Tibial nerve (tissue), 4 donors: ENCODE measurements at regions not wholly inside any gene's neighbourhood (a gene's known extent, or its start where the extent isn't known, plus 50 kb on each side); places are given as distances from the start of the nearest gene placed in this dataset.

Source experiments
- EP300 ChIP-seq, 2 donors: sonication (generic); formaldehyde crosslinking; IDR thresholded peaks; one replicate each; pipeline ENCODE4 v1.6.1; 2017; ENCODE audit warnings: antibody characterized with exemption in 2 of 2, mild to moderate bottlenecking in 1 of 2
- POLR2A ChIP-seq, 2 donors: fragments of 450-650 bp; IDR thresholded peaks; one replicate each; pipeline ENCODE4 v1.6.1; 2017; ENCODE audit warnings: antibody characterized with exemption in 2 of 2, mild to moderate bottlenecking in 2 of 2, moderate library complexity in 2 of 2
- TF ChIP-seq, protein P1 (sequence below), 5 experiments: fragments of 200-600 bp in 3 of 5; fragments of 450-650 bp in 2 of 5; sonication (generic) in 3 of 5; IDR thresholded peaks; one replicate each; pipeline ENCODE4 v1.5.1; 2016 to 2019; ENCODE audit warnings: antibody characterized with exemption in 5 of 5, mild to moderate bottlenecking in 3 of 5, moderate library complexity in 2 of 5

- TF ChIP-seq, protein P1, sequence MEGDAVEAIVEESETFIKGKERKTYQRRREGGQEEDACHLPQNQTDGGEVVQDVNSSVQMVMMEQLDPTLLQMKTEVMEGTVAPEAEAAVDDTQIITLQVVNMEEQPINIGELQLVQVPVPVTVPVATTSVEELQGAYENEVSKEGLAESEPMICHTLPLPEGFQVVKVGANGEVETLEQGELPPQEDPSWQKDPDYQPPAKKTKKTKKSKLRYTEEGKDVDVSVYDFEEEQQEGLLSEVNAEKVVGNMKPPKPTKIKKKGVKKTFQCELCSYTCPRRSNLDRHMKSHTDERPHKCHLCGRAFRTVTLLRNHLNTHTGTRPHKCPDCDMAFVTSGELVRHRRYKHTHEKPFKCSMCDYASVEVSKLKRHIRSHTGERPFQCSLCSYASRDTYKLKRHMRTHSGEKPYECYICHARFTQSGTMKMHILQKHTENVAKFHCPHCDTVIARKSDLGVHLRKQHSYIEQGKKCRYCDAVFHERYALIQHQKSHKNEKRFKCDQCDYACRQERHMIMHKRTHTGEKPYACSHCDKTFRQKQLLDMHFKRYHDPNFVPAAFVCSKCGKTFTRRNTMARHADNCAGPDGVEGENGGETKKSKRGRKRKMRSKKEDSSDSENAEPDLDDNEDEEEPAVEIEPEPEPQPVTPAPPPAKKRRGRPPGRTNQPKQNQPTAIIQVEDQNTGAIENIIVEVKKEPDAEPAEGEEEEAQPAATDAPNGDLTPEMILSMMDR (IDR thresholded peaks at IDR 0.05) = no peak
- no peak for TF ChIP-seq EP300 (IDR thresholded peaks at IDR 0.05)
- no peak for TF ChIP-seq POLR2A (IDR thresholded peaks at IDR 0.05)
Observed at GRCh38 chr1:229987953-229988352, 79.1 kb upstream of the GALNT2 start.
